Keratinocyte (primary cell): ENCODE measurements at regions not wholly inside any gene's neighbourhood (a gene's known extent, or its start where the extent isn't known, plus 50 kb on each side); places are given as distances from the start of the nearest gene placed in this dataset.

Source experiments
- DNase-seq: peaks from one replicate; pipeline ENCODE4 v3.0.0-alpha.2; 2011; ENCODE audit warnings: low read depth, missing footprints, low spot score
- FAIRE-seq: peaks from 2 replicates; lab custom pipeline; 2011; peaks lifted over from hg19 to GRCh38; lab: Jason Lieb, UNC
- H2AFZ ChIP-seq: 2 replicates; pipeline ENCODE4 v1.6.0; 2012; ENCODE audit warnings: low read length, control low read depth, inconsistent platforms; ENCODE audit not compliant: control insufficient read depth
- H3K27ac ChIP-seq: 2 replicates; pipeline ENCODE4 v1.5.1; 2011; ENCODE audit warnings: low read length; ENCODE audit not compliant: control insufficient read depth, insufficient read depth
- H3K27me3 ChIP-seq: 3 replicates; pipeline ENCODE4 v1.6.0; 2011; ENCODE audit warnings: low read length; ENCODE audit not compliant: control insufficient read depth, insufficient read depth; ENCODE audit errors: extremely low read depth
- H3K36me3 ChIP-seq, 2 experiments: 2 replicates in 1 of 2; 3 replicates in 1 of 2; pipeline ENCODE4 v1.5.1; 2011; ENCODE audit warnings: low read length in 2 of 2, mild to moderate bottlenecking in 1 of 2; ENCODE audit not compliant: control insufficient read depth in 2 of 2, insufficient read depth in 2 of 2; ENCODE audit errors: extremely low read depth in 1 of 2
- H3K4me1 ChIP-seq: 3 replicates; pipeline ENCODE4 v1.5.1; 2011; ENCODE audit warnings: low read length; ENCODE audit not compliant: control insufficient read depth, insufficient read depth; ENCODE audit errors: extremely low read depth
- H3K4me2 ChIP-seq: 3 replicates; pipeline ENCODE4 v1.6.0; 2011; ENCODE audit warnings: low read depth, low read length; ENCODE audit not compliant: control insufficient read depth, insufficient read depth; ENCODE audit errors: extremely low read depth
- H3K4me3 ChIP-seq, 3 experiments: fragments of 200-600 bp in 1 of 3; sonication (generic) in 1 of 3; 2 replicates in 2 of 3; 3 replicates in 1 of 3; pipeline ENCODE4 v1.5.1; 2011 to 2016; ENCODE audit warnings: low read length in 3 of 3, mild to moderate bottlenecking in 3 of 3, control low read depth in 2 of 3, inconsistent platforms in 1 of 3, low read depth in 1 of 3, mixed read lengths in 1 of 3, mixed run types in 1 of 3, moderate library complexity in 1 of 3; ENCODE audit not compliant: control insufficient read depth in 2 of 3, insufficient read depth in 2 of 3; ENCODE audit errors: extremely low read depth in 1 of 3
- H3K79me2 ChIP-seq: 2 replicates; pipeline ENCODE4 v1.6.0; 2012; ENCODE audit warnings: low read length; ENCODE audit not compliant: control insufficient read depth, insufficient read depth
- H3K9ac ChIP-seq: 3 replicates; pipeline ENCODE4 v1.6.0; 2011; ENCODE audit warnings: low read length; ENCODE audit not compliant: control insufficient read depth, insufficient read depth; ENCODE audit errors: extremely low read depth
- H3K9me1 ChIP-seq: 3 replicates; pipeline ENCODE4 v1.6.0; 2011; ENCODE audit warnings: low read length; ENCODE audit not compliant: control insufficient read depth, insufficient read depth; ENCODE audit errors: extremely low read depth
- H3K9me3 ChIP-seq: 2 replicates; pipeline ENCODE4 v1.5.1; 2012; ENCODE audit warnings: low read depth, low read length; ENCODE audit not compliant: control insufficient read depth
- H4K20me1 ChIP-seq: 3 replicates; pipeline ENCODE4 v1.6.0; 2011; ENCODE audit warnings: low read length; ENCODE audit not compliant: control insufficient read depth, insufficient read depth; ENCODE audit errors: extremely low read depth
- CTCF ChIP-seq, 3 experiments: IDR thresholded peaks in 1 of 3; conservative IDR thresholded peaks in 1 of 3; optimal IDR thresholded peaks in 1 of 3; 2 replicates in 2 of 3; 3 replicates in 1 of 3; pipeline versions ENCODE3 to v1.5.1; 2011; ENCODE audit warnings: low read length in 3 of 3, mild to moderate bottlenecking in 3 of 3, moderate library complexity in 2 of 3, control low read depth in 1 of 3, inconsistent platforms in 1 of 3; ENCODE audit not compliant: insufficient read depth in 2 of 3; ENCODE audit errors: extremely low read depth in 1 of 3
- EZH2 ChIP-seq: IDR thresholded peaks from one replicate; pipeline ENCODE4 v1.6.1; 2012; ENCODE audit warnings: inconsistent platforms, mild to moderate bottlenecking, low read length, moderate library complexity
- dilution Hi-C: fragments of 300-500 bp; cut with MboI; formaldehyde crosslinking; loops from one replicate; pipeline ENCODE4 v1.7.0; 2020; ENCODE audit warnings: low sequenced_read_pairs; ENCODE audit not compliant: extremely low pct_ligation_motif_present

GRCh38 chr2:23042216-23042906 is 342.6 kb upstream of the KLHL29 start:
- no peak overlapping the region for H3K27ac ChIP-seq
- no peak overlapping the region for H3K9ac ChIP-seq
- DNase-seq, result no peak
- no peak overlapping the region for H2AFZ ChIP-seq
- H3K27me3 ChIP-seq, result no peaks in the 10 kb centered on the region
- TF ChIP-seq EZH2 (no peak), CTCF (optimal IDR thresholded peaks at IDR 0.05 in 1 of 3, IDR thresholded peaks at IDR 0.05 in 1 of 3, conservative IDR thresholded peaks at IDR 0.05 in 1 of 3; ENCODE audit: extremely low read depth in 1 of 3, insufficient read depth in 2 of 3, low read length in 3 of 3) (no peak)
- no peaks in the 10 kb centered on the region for H3K36me3 ChIP-seq
- no peaks in the 10 kb centered on the region for H3K4me1 ChIP-seq
- dilution Hi-C loops, result no loop called here
- H3K9me1 ChIP-seq, result no peaks in the 10 kb centered on the region
- H3K4me2 ChIP-seq, result no peak overlapping the region
- H3K4me3 ChIP-seq, result no peak overlapping the region
- no peaks in the 10 kb centered on the region for H3K9me3 ChIP-seq
- FAIRE-seq, result no peak
- H4K20me1 ChIP-seq, result no peaks in the 10 kb centered on the region
- no peaks in the 10 kb centered on the region for H3K79me2 ChIP-seq

- Histone ChIP-seq H3K9me3 (no peaks in the 10 kb centered on the region), H2AFZ (no peak overlapping the region), H4K20me1 (no peaks in the 10 kb centered on the region), H3K4me1 (no peaks in the 10 kb centered on the region), H3K9ac (no peak overlapping the region), H3K36me3 (no peaks in the 10 kb centered on the region), H3K27ac (no peak overlapping the region), H3K79me2 (no peaks in the 10 kb centered on the region), H3K4me3 (no peak overlapping the region), H3K4me2 (no peak overlapping the region), H3K9me1 (no peaks in the 10 kb centered on the region), H3K27me3 (no peaks in the 10 kb centered on the region)
- dilution Hi-C loops, result no loop called here
- FAIRE-seq (no peak), DNase-seq (no peak)
- TF ChIP-seq CTCF (optimal IDR thresholded peaks at IDR 0.05 in 1 of 3, IDR thresholded peaks at IDR 0.05 in 1 of 3, conservative IDR thresholded peaks at IDR 0.05 in 1 of 3; ENCODE audit: extremely low read depth in 1 of 3, insufficient read depth in 2 of 3, low read length in 3 of 3), result no peak
- TF ChIP-seq EZH2, result no peak
Observed at GRCh38 chr2:23050388-23050787, 334.6 kb upstream of the KLHL29 start.
